ENCODE measurements at regions not wholly inside any gene's neighbourhood (a gene's known extent, or its start where the extent isn't known, plus 50 kb on each side); places are given as distances from the start of the nearest gene placed in this dataset.
A peak's percentile ranks its signal among the peaks of the same experiment; 100 is the strongest.

DNA sequence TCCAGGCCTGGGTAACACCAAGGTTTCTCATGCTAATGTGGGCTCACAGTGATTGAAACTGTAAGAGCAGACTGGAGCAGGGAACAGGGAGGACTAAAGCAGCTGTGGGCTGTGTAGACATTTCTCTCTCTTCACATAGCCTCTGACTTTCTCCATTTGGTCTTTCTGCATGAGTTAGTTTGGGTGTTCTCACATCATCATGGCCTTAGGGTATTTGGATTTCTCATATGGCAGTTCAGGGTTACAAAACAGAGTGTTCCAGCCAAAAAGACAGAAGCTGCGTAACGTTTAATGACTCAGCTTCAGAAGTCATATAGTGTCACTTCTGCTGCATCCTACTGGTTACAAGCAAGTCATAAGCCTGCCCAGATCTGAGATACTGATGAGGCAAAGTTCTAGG lies 52.0 kb upstream of the OSBPL8 start:
- Histone ChIP-seq H3K4me1 (ENCODE audit: insufficient read depth, low read length) (no peaks in the 10 kb centered on the region), H3K36me3 (ENCODE audit: insufficient read depth, low read length) (no peaks in the 10 kb centered on the region), H3K27me3 (ENCODE audit: insufficient read depth, low read length, poor library complexity, severe bottlenecking) (peaks cover 4% of the 10 kb centered on the region), H3K4me3 (ENCODE audit: low read length) (no peak overlapping the region), H3K9me3 (ENCODE audit: low read length) (no peaks in the 10 kb centered on the region), H3K27ac (ENCODE audit: low read depth, low read length) (no peak overlapping the region)
- Mint-ChIP-seq H3K27me3 (peaks cover 3 to 32% of the 10 kb centered on the region in 2 donors), H3K4me3 (no peak overlapping the region), H3K36me3 (no peaks in the 10 kb centered on the region), H3K9me3 (no peaks in the 10 kb centered on the region), H3K4me1 (no peaks in the 10 kb centered on the region), H3K27ac (no peak overlapping the region)
- CTCF ChIA-PET: no interaction called here
- POLR2A ChIA-PET: no interaction called here
- DNase-seq: no peak

GRCh38 chr12:76614364-76614763 lies 54.8 kb upstream of the OSBPL8 start:
- ChIA-PET POLR2A (interaction anchor here (0.6 kb wide), 1 partner anchor 50 kb away, joined by 4 read pairs; no protein-coding TSS in a partner anchor), CTCF (no interaction called here)
- no peak overlapping the region for H3K27ac Mint-ChIP-seq
- Histone ChIP-seq H3K27me3 (ENCODE audit: insufficient read depth, low read length, poor library complexity, severe bottlenecking) (peaks cover 4% of the 10 kb centered on the region), H3K27ac (ENCODE audit: low read depth, low read length) (no peak overlapping the region), H3K4me3 (ENCODE audit: low read length) (no peak overlapping the region), H3K4me1 (ENCODE audit: insufficient read depth, low read length) (no peaks in the 10 kb centered on the region), H3K9me3 (ENCODE audit: low read length) (no peaks in the 10 kb centered on the region), H3K36me3 (ENCODE audit: insufficient read depth, low read length) (no peaks in the 10 kb centered on the region)
- no peaks in the 10 kb centered on the region for H3K9me3 Mint-ChIP-seq
- H3K36me3 Mint-ChIP-seq: no peaks in the 10 kb centered on the region
- H3K4me1 Mint-ChIP-seq: no peaks in the 10 kb centered on the region
- H3K27me3 Mint-ChIP-seq: peaks cover 7 to 17% of the 10 kb centered on the region in 2 donors
- no peak overlapping the region for H3K4me3 Mint-ChIP-seq
- no peak for DNase-seq

GRCh38 chr12:76618031-76618430 lies 58.5 kb upstream of the OSBPL8 start:
- Histone ChIP-seq H3K4me3 (ENCODE audit: low read length) (no peak overlapping the region), H3K36me3 (ENCODE audit: insufficient read depth, low read length) (no peaks in the 10 kb centered on the region), H3K27ac (ENCODE audit: low read depth, low read length) (no peak overlapping the region), H3K27me3 (ENCODE audit: insufficient read depth, low read length, poor library complexity, severe bottlenecking) (peaks cover 4% of the 10 kb centered on the region), H3K4me1 (ENCODE audit: insufficient read depth, low read length) (no peaks in the 10 kb centered on the region), H3K9me3 (ENCODE audit: low read length) (no peaks in the 10 kb centered on the region)
- H3K27ac Mint-ChIP-seq: no peak overlapping the region
- H3K36me3 Mint-ChIP-seq: no peaks in the 10 kb centered on the region
- no peaks in the 10 kb centered on the region for H3K9me3 Mint-ChIP-seq
- peaks cover 7 to 15% of the 10 kb centered on the region in 2 donors for H3K27me3 Mint-ChIP-seq
- DNase-seq: no peak
- H3K4me1 Mint-ChIP-seq: peaks cover 0 to 3% (median 2%) of the 10 kb centered on the region in 3 donors
- no peak overlapping the region for H3K4me3 Mint-ChIP-seq
- ChIA-PET CTCF (no interaction called here), POLR2A (no interaction called here)

DNA sequence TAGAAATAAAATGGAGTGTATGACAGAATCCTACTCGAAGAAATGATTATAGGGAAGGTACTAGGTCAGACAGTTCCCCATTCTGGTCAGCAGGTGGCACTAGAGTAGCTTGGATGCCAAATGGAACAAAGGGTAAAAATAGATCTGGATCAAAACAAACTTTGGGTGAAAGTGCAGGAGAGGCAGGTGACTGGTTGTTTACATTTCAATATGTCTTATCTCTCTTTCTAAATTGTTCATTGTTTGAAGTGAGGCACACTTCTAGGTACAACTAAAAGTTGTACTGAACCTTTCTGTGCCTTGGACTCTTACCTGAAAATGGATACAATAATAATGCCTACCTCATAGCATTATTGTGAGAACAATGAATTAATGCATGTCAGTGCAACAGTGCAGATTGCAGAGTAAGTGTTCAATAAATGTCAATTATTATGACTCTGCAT lies 62.0 kb upstream of the OSBPL8 start:
- H3K4me3 ChIP-seq (ENCODE audit: low read length): no peak overlapping the region
- ChIA-PET POLR2A (interaction anchor here (0.6 kb wide), 1 partner anchor 159 kb away, joined by 5 read pairs; no protein-coding TSS in a partner anchor), CTCF (interaction anchor here (0.6 to 2.9 kb wide), 11 partner anchors 9 to 623 kb away, joined by 3 to 58 read pairs (median 4); no protein-coding TSS in a partner anchor)
- Mint-ChIP-seq H3K36me3 (no peaks in the 10 kb centered on the region), H3K27me3 (peaks cover 0 to 4% of the 10 kb centered on the region in 2 donors), H3K4me1 (peaks cover 0 to 3% (median 2%) of the 10 kb centered on the region in 3 donors), H3K9me3 (no peaks in the 10 kb centered on the region), H3K4me3 (no peak overlapping the region), H3K27ac (no peak overlapping the region)
- DNase-seq: peak; percentile 45 to 75 (median 51)
- no peaks in the 10 kb centered on the region for H3K9me3 ChIP-seq (ENCODE audit: low read length)
- no peaks in the 10 kb centered on the region for H3K27me3 ChIP-seq (ENCODE audit: insufficient read depth, low read length, poor library complexity, severe bottlenecking)
- no peaks in the 10 kb centered on the region for H3K4me1 ChIP-seq (ENCODE audit: insufficient read depth, low read length)
- no peak overlapping the region for H3K27ac ChIP-seq (ENCODE audit: low read depth, low read length)
- no peaks in the 10 kb centered on the region for H3K36me3 ChIP-seq (ENCODE audit: insufficient read depth, low read length)

GRCh38 chr12:76622351-76622750 lies 62.8 kb upstream of the OSBPL8 start:
- H3K4me1 Mint-ChIP-seq: peaks cover 0 to 3% (median 2%) of the 10 kb centered on the region in 3 donors
- no peak overlapping the region for H3K4me3 Mint-ChIP-seq
- CTCF ChIA-PET: interaction anchor here (0.8 to 2.9 kb wide), 7 partner anchors 9 to 389 kb away, joined by 3 to 58 read pairs (median 7); no protein-coding TSS in a partner anchor
- no peak for DNase-seq
- Histone ChIP-seq H3K36me3 (ENCODE audit: insufficient read depth, low read length) (no peaks in the 10 kb centered on the region), H3K9me3 (ENCODE audit: low read length) (no peaks in the 10 kb centered on the region), H3K27ac (ENCODE audit: low read depth, low read length) (no peak overlapping the region), H3K4me1 (ENCODE audit: insufficient read depth, low read length) (no peaks in the 10 kb centered on the region), H3K27me3 (ENCODE audit: insufficient read depth, low read length, poor library complexity, severe bottlenecking) (no peaks in the 10 kb centered on the region), H3K4me3 (ENCODE audit: low read length) (no peak overlapping the region)
- no peaks in the 10 kb centered on the region for H3K36me3 Mint-ChIP-seq
- no peaks in the 10 kb centered on the region for H3K27me3 Mint-ChIP-seq
- no peak overlapping the region for H3K27ac Mint-ChIP-seq
- POLR2A ChIA-PET: interaction anchor here (0.5 kb wide), 1 partner anchor 35 kb away, joined by 3 read pairs; no protein-coding TSS in a partner anchor
- H3K9me3 Mint-ChIP-seq: no peaks in the 10 kb centered on the region

- Mint-ChIP-seq H3K9me3 (no peaks in the 10 kb centered on the region), H3K4me3 (no peak overlapping the region), H3K36me3 (no peaks in the 10 kb centered on the region), H3K27me3 (no peaks in the 10 kb centered on the region), H3K4me1 (peaks cover 0 to 3% (median 2%) of the 10 kb centered on the region in 3 donors), H3K27ac (no peak overlapping the region)
- Histone ChIP-seq H3K36me3 (ENCODE audit: insufficient read depth, low read length) (no peaks in the 10 kb centered on the region), H3K9me3 (ENCODE audit: low read length) (no peaks in the 10 kb centered on the region), H3K4me1 (ENCODE audit: insufficient read depth, low read length) (no peaks in the 10 kb centered on the region), H3K27ac (ENCODE audit: low read depth, low read length) (no peak overlapping the region), H3K27me3 (ENCODE audit: insufficient read depth, low read length, poor library complexity, severe bottlenecking) (no peaks in the 10 kb centered on the region), H3K4me3 (ENCODE audit: low read length) (no peak overlapping the region)
- CTCF ChIA-PET: interaction anchor here (0.8 to 2.9 kb wide), 6 partner anchors 8 to 388 kb away, joined by 3 to 58 read pairs (median 6); no protein-coding TSS in a partner anchor
- POLR2A ChIA-PET: no interaction called here
- DNase-seq: no peak
Observed at GRCh38 chr12:76622915-76623314, 63.3 kb upstream of the OSBPL8 start.

- ChIA-PET POLR2A (no interaction called here), CTCF (interaction anchor here (1.5 to 2.9 kb wide), 2 partner anchors 168 to 387 kb away, joined by 8 to 58 read pairs; no protein-coding TSS in a partner anchor)
- Mint-ChIP-seq H3K27me3 (no peaks in the 10 kb centered on the region), H3K4me1 (peaks cover 0 to 3% (median 2%) of the 10 kb centered on the region in 3 donors), H3K36me3 (no peaks in the 10 kb centered on the region), H3K4me3 (no peak overlapping the region), H3K9me3 (no peaks in the 10 kb centered on the region), H3K27ac (no peak overlapping the region)
- no peak overlapping the region for H3K4me3 ChIP-seq (ENCODE audit: low read length)
- H3K27me3 ChIP-seq (ENCODE audit: insufficient read depth, low read length, poor library complexity, severe bottlenecking): no peaks in the 10 kb centered on the region
- no peaks in the 10 kb centered on the region for H3K4me1 ChIP-seq (ENCODE audit: insufficient read depth, low read length)
- no peak for DNase-seq
- H3K36me3 ChIP-seq (ENCODE audit: insufficient read depth, low read length): no peaks in the 10 kb centered on the region
- no peak overlapping the region for H3K27ac ChIP-seq (ENCODE audit: low read depth, low read length)
- H3K9me3 ChIP-seq (ENCODE audit: low read length): no peaks in the 10 kb centered on the region
Observed at GRCh38 chr12:76623931-76624330, 64.4 kb upstream of the OSBPL8 start.

DNA sequence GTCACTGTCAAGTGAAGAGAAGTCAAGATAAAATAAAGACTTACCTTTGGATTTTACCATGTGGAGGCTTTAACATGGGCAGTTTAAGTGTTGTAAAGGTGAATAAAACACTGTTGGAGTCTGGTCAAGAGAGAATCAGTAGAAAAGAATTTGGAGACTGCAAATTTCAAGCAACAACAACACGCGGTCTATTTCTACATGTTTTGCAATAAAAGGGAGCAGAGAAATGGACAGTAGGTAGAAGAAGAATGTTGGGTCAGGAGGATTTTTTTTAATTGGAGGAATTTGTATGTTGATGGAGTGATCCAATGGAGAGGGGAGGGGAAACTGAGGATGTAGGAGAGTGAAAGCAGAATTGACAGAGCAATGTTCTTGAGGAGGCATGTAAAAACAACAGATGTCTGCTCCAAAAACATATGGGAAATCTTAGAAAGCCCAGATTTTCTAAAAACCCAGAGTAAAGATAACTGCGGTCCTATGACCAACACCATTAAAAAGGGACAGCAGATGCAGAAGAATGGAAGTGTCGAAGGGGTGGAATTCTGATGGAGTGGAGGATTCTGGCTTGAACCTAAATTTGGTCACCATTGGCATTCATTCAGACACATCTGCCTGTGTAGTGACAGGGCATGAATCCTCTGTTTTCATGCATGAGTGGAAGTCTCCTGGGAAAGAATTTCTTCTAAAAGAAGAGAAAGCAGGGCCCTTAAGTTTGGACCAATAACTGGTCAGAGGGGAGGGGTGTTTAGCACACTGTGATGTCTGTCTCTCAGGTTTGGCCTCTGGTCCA lies 68.0 kb upstream of the OSBPL8 start:
- H3K27me3 ChIP-seq (ENCODE audit: insufficient read depth, low read length, poor library complexity, severe bottlenecking): no peaks in the 10 kb centered on the region
- H3K4me1 ChIP-seq (ENCODE audit: insufficient read depth, low read length): no peaks in the 10 kb centered on the region
- H3K4me1 Mint-ChIP-seq: no peaks in the 10 kb centered on the region
- ChIA-PET POLR2A (no interaction called here), CTCF (interaction anchor here (1.6 kb wide), 1 partner anchor 163 kb away, joined by 5 read pairs; no protein-coding TSS in a partner anchor)
- H3K9me3 Mint-ChIP-seq: no peaks in the 10 kb centered on the region
- DNase-seq: no peak
- H3K9me3 ChIP-seq (ENCODE audit: low read length): no peaks in the 10 kb centered on the region
- H3K36me3 ChIP-seq (ENCODE audit: insufficient read depth, low read length): no peaks in the 10 kb centered on the region
- H3K36me3 Mint-ChIP-seq: no peaks in the 10 kb centered on the region
- no peak overlapping the region for H3K4me3 Mint-ChIP-seq
- H3K27ac ChIP-seq (ENCODE audit: low read depth, low read length): no peak overlapping the region
- H3K4me3 ChIP-seq (ENCODE audit: low read length): no peak overlapping the region
- H3K27ac Mint-ChIP-seq: no peak overlapping the region
- no peaks in the 10 kb centered on the region for H3K27me3 Mint-ChIP-seq

Data from CD8-positive, alpha-beta memory T cell (primary cell).